Thoracic aorta (tissue), 2 donors: ENCODE measurements at regions not wholly inside any gene's neighbourhood (a gene's known extent, or its start where the extent isn't known, plus 50 kb on each side); places are given as distances from the start of the nearest gene placed in this dataset.

ENCODE experiments used
- ATAC-seq: fragments of 150-250 bp; one replicate; pipeline ENCODE4 v1.8.0; 2017; ENCODE audit warnings: low read depth; ENCODE audit not compliant: insufficient number of reproducible peaks, low FRiP score
- DNase-seq: peaks from one replicate; pipeline ENCODE4 v3.0.0-alpha.2; 2020; ENCODE audit warnings: low spot score
- H3K27ac ChIP-seq, 2 donors: fragments of 200-600 bp; sonication (generic); 1 replicate in 1 of 2; 2 replicates in 1 of 2; pipeline ENCODE4 v1.5.1; 2016; ENCODE audit warnings: mild to moderate bottlenecking in 2 of 2, moderate library complexity in 2 of 2
- H3K27me3 ChIP-seq: fragments of 200-600 bp; sonication (generic); replicated peaks from 2 replicates; pipeline ENCODE4 v1.6.0; 2016; ENCODE audit warnings: mild to moderate bottlenecking; ENCODE audit not compliant: insufficient read depth
- H3K36me3 ChIP-seq: fragments of 200-600 bp; sonication (generic); one replicate; pipeline ENCODE4 v1.5.1; 2016
- H3K4me1 ChIP-seq, 2 donors: fragments of 200-600 bp; sonication (generic); 1 replicate in 1 of 2; 2 replicates in 1 of 2; pipeline versions ENCODE4 v1.5.1 to v1.6.0; 2016; ENCODE audit warnings: low read depth in 2 of 2, mild to moderate bottlenecking in 1 of 2; ENCODE audit not compliant: control insufficient read depth in 1 of 2
- H3K4me3 ChIP-seq: fragments of 200-600 bp; sonication (generic); 2 replicates; pipeline ENCODE4 v1.5.1; 2016; ENCODE audit warnings: mild to moderate bottlenecking
- H3K9me3 ChIP-seq: fragments of 200-600 bp; sonication (generic); 2 replicates; pipeline ENCODE4 v1.5.1; 2016
- CTCF ChIP-seq: fragments of 200-600 bp; sonication (generic); IDR thresholded peaks from one replicate; pipeline ENCODE4 v1.5.1; 2019; ENCODE audit warnings: antibody characterized with exemption

- Histone ChIP-seq H3K4me3 (no peak overlapping the region), H3K27ac (no peak overlapping the region), H3K4me1 (no peaks in the 10 kb centered on the region), H3K9me3 (no peaks in the 10 kb centered on the region), H3K27me3 (no peaks in the 10 kb centered on the region), H3K36me3 (no peaks in the 10 kb centered on the region)
- ATAC-seq (no peak), DNase-seq (no peak)
- no peak for TF ChIP-seq CTCF
Measured at GRCh38 chr6:40334496-40335270, 252.5 kb downstream of the LRFN2 start.

GRCh38 chr6:40331545-40331944 lies 255.6 kb downstream of the LRFN2 start:
- no peak for DNase-seq

GRCh38 chr6:40330301-40330721 lies 256.9 kb downstream of the LRFN2 start:
- DNase-seq (no peak), ATAC-seq (no peak)
- Histone ChIP-seq H3K27ac (no peak overlapping the region), H3K4me1 (peaks cover 0 to 12% of the 10 kb centered on the region in 2 donors), H3K36me3 (no peaks in the 10 kb centered on the region), H3K9me3 (no peaks in the 10 kb centered on the region), H3K4me3 (no peak overlapping the region), H3K27me3 (no peaks in the 10 kb centered on the region)
- TF ChIP-seq CTCF: no peak

More at GRCh38 chr6:40331545-40331944, 255.6 kb downstream of the LRFN2 start:
- Histone ChIP-seq H3K36me3 (no peaks in the 10 kb centered on the region), H3K27me3 (no peaks in the 10 kb centered on the region), H3K27ac (no peak overlapping the region), H3K4me1 (peaks cover 0 to 7% of the 10 kb centered on the region in 2 donors), H3K9me3 (no peaks in the 10 kb centered on the region), H3K4me3 (no peak overlapping the region)
- ATAC-seq: no peak
- no peak for TF ChIP-seq CTCF

GRCh38 chr6:40328986-40329545 lies 258.1 kb downstream of the LRFN2 start:
- Histone ChIP-seq H3K27me3 (no peaks in the 10 kb centered on the region), H3K4me1 (peaks cover 0 to 12% of the 10 kb centered on the region in 2 donors), H3K9me3 (no peaks in the 10 kb centered on the region), H3K27ac (no peak overlapping the region), H3K4me3 (no peak overlapping the region), H3K36me3 (no peaks in the 10 kb centered on the region)
- DNase-seq: no peak
- TF ChIP-seq CTCF: no peak
- no peak for ATAC-seq

- Histone ChIP-seq H3K27me3 (no peaks in the 10 kb centered on the region), H3K4me3 (no peak overlapping the region), H3K9me3 (no peaks in the 10 kb centered on the region), H3K36me3 (no peaks in the 10 kb centered on the region), H3K27ac (no peak overlapping the region), H3K4me1 (peaks cover 0 to 12% of the 10 kb centered on the region in 2 donors)
- ATAC-seq (no peak), DNase-seq (no peak)
- no peak for TF ChIP-seq CTCF
Measured at GRCh38 chr6:40328386-40328985, 258.7 kb downstream of the LRFN2 start.
